Middle frontal gyrus (tissue), 1 donor: ENCODE measurements at regions not wholly inside any gene's neighbourhood (a gene's known extent, or its start where the extent isn't known, plus 50 kb on each side); places are given as distances from the start of the nearest gene placed in this dataset.

ENCODE experiments used
- DNase-seq: peaks from one replicate; pipeline ENCODE4 v3.0.0-alpha.2; 2015; ENCODE audit warnings: low spot score; ENCODE audit errors: extremely low spot score

DNA sequence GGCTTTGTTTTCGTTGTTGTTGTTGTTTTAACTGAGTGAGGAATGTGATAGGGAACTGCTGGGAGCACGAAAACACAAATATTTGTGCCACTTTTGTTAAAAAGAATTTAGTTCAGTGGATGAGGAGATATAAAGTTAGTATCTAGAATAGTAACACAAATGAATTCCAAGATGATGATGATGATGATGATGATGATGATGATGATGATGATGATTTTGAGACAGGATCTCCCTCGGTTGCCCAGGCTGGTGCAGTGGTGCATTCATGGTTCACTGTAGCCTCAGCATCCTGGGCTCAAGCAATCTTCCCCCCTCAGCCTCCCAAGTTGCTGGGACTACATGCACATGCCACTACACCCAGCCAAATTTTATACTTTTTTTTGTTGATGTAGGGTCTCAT lies 223.7 kb downstream of the DSEL start:
- no peak for DNase-seq

DNA sequence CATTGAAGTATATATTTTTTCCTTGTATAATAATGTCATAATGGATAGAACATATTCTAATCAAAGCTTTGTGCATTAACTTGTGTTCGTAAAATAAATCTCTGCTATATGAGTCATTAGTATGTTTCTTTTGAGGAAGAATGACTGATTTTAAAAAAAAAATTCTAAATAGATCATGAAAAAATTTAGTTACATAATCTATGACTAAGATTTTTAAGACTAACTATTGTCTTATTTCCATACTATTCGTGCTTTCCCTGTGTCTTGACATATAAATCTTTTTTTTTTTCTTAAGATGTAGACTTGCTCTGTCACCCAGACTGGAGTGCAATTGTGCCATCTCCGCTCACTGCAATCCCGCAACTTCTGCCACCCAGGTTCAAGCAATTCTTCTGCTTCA lies 226.1 kb downstream of the DSEL start:
- DNase-seq = no peak

DNA sequence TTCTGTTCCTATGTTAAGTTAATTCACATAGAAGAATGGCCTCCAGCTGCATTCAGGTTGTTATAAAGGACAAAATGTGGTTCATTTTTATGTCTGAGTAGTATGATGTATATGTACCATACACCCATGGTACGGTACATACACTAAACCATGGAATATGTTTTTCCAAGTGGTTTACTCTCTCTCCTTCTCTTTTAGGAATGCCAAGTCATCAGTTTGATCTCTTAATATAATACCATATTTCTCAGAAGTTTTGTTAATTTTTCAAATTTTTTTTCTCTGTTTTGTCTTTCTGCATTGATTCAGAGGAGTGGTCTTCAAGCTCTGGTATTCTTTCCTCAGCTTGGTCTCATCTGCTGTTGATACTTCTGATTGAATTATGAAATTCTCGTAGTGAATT lies 230.9 kb downstream of the DSEL start:
- DNase-seq = no peak

DNA sequence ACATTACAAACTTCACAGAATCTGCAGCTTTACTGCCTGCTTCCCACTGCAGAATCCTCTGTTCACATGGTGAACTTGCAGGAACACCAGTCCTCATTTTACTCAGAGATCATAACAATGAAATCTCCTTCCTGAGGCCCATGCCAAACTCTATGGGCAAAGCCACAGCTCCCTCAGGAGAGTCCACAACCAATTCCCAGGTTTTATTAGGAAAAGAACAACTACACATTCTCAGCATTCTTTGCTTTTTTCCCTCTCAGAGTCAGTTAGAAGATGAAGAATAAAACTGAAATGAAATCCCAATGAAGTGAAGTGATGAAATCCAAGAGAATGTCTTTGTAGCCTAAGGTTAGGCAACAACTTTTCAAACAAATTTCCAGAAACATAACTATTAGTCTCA lies 233.7 kb downstream of the DSEL start:
- DNase-seq = no peak

DNA sequence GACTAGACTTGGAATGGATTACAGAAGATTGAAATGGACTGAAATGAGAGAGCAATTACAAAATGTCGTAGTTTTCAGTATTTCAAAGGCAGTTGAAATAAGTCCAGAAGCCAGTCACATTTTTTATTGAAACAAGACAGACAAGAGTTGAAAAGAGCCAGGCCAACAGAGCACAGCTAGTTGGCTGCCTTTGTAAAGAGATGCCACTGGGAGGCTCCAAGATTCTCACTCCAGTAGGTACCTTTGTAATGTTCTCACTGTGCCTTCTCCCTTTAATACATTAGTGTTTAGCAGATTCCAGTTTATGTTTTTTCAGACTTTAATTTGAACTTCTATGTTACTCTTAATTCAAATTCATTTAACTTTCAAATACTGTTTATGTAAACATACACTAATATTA lies 234.8 kb downstream of the DSEL start:
- DNase-seq = no peak

DNA sequence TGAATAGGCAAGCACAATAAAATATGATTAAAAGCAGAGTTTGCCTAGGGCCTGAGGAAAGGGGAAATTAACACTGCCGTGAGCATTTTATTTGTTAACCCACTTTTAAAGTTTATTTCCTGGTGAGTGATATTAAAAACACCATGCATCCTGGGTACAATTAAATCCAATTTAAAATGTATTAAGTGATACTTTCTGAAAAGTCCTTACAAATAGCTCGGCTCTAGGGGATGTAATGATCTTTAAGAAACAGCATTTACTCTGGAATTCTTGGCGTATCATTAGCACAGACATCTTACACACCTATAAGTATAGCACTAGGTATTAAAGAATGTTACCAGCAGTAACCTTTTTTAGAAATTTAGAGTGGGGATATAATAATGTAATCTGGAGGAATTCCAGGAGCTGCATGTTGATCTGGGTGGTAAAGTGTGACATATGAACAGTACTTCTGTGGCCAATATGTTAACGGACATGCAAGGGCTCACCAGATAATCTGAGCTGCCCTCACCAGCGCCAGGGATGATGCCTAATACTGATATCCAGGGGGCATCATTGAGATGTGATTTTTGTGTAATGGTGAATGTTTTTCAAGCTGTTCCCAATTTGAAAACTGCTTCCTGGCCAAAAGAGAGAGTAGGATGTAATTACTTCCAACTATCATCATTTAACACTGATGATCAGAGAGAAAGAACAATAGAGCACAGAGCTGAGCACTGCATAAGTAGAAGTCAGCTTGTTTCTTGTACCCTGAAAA lies 235.9 kb downstream of the DSEL start:
- DNase-seq = no peak

DNA sequence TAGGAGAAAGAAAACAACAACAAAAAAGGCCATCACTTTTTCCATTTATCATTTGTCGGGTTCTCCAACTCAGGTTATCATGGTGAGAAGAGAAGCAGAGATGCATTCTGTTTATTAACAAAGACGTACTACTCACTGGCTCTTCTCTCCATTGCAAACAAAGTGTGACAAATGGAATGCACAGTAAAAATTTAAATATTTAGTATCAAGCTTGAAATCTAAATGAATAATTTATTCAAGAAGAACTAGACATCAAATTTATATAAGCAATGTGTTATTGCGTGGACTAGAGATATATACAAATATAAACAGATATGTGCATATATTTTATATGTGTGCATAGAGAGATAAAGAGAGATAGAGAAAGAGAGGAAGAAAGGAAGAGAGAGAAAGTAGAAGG lies 236.5 kb downstream of the DSEL start:
- no peak for DNase-seq

DNA sequence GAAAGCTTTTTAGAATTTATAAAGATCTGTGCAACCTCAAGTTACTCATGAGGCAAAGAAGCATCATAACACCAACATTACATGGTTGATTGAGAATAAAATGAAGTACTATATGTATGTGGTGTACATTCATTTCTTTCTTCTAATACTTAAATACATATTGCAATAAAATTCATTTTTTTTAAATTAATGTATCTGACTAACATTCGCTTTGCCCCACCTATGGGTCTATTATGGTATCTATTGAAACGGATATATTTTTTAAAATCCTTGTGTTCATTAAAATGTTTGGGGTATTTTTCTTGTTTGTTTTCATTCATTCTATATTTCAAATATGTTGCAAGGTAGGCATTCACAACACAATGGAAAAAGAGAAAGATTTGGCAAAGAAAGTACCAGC lies 237.5 kb downstream of the DSEL start:
- no peak for DNase-seq

DNA sequence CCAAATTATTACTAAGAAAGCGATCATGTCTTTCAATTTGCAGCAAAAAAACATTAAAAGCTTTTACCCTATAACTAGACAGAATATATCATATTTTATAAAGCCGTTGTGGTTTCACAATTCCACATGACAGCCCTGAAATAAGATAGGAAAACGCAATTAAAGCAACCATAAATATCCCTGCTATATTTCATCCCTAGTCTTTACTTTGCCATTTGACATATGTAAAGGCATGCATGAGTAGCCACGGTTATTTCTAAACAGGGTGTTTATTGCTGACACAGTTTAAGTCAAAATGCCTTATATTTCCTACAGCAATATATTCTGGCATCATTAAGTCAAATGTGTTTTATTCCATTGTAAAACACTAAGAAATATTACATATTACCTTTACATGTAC lies 239.9 kb downstream of the DSEL start:
- DNase-seq = no peak

DNA sequence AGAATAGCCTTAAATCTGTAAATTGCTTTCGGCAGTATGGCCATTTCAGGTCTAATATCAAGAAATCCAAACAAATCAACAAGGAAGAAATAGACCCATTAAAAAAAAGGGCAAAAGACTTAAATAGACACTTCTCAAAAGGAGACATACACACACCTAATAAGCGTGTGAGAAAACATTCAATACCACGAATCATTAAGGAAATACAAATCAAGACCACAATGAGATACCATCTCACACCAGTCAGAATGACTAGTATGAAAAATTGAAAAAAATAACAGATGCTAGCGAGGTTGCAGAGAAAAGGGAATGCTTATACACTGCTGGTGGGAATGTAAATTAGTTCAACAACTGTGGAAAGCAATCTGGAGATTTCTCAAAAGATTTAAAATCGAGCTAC lies 243.2 kb downstream of the DSEL start:
- DNase-seq = no peak

DNA sequence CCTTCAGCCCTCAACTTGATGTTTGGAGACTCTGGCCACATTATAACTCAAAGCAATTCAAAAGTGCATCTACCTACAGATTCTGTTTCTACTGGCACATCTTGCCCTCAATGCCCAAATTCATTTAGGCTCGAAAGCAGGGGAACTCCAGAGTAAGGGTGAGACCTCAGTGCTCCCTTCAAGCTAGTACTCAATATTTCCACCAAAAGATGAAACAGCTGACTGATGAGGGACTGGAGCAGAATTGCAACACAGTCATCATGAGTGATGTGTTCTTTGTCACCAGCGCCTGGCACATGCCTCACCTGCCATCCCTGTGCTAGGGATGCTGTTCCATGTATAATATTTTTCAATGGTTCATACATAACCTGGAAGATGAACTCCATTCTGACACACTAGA lies 247.3 kb downstream of the DSEL start:
- DNase-seq = no peak

DNA sequence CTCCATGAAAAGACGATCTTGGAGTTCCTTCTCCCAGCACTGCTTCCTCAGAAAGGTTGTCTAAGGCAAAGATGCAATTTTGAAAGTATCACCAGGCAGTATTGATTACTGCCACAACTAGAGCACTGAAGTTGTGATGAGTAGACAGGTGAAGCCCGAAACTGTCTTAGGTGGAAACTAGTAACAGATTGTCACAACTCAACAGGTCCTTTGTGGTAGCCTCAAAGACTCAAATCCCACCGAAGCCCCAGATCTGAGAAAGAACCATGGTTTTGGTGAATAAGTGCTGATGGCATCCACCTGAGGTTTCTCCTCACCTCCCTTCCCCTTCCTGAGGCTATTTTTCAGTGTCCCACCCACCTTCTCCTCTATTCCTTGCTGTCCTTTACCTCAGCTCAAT lies 248.0 kb downstream of the DSEL start:
- no peak for DNase-seq

DNA sequence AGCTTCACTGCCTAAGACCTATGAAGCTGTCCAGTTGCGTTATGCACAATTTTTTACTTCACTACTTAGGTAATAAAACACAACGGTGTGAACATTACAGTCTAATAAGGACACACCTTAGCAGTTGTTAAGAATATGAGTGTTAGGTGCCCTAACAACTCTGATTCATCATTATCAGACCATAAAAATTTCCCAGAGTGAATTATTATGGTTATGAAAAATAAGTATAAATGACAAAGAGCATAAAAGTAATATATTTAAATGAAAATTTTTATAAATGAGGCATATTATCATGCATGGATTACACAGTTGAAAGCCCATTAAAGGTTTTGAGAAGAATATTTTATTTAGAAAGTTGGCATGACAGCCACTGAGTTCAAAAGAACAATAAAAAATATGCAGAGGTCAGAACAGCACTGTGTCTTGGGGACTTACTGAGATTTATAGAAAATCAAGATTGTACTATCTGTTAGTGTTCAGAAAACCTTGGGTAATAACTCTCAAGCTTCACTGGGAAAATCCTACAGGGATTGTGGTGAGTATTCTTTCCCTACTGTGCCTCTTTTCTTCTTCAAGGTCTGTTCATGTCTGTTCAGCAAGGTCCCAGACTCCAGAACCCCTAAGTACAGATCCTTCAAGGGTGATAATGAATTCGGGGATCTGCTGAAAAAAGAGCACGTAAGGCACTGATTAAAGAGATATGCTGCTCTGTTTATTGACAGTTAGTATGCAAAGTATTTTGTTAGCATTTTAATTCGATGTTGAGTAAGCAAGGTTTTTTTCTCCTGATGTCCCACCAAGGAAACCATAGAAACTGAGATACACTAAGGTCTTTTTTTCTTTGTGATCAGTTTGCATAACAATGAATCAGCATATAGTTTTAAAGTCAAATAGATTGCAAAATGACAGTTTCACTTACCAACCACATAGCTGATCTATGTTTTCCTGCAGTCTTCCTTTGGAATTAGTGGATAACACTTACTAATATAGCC lies 250.0 kb downstream of the DSEL start:
- DNase-seq = no peak

DNA sequence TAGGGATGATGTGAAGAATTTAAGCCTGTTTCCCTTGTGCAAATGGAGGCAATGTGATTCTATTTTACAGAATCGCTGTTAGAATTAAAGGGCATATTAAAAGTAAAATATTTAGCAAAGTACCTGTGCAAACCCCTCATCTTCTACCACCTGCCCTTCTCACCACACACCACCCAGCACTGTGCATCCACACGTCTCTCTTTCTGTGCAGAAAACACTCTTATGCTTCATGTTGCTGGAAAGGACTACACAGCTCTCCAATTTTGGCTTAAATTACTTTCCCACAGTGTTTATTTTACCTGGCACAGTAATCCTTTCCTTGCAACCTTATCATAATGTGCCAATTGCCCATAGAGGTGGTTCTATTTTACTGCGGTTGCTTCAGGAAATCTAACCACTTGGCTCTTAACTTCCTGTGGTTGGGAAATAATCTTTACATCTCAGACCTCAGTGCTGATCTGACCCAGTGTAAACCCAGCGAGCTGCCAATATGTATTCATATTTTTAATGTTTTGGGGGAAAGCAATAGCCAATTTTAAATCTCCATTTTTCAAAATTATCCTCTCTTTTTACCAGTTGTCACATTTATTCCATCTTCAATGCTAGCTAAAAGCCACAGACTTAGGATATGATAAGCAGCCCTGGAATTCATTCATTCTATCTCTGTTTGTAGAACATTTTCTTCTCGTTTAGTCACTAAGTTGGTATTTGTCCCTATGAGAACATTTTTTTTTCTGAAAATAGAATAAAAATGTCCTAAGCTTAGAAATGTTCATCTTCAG lies 250.9 kb downstream of the DSEL start:
- DNase-seq = no peak

DNA sequence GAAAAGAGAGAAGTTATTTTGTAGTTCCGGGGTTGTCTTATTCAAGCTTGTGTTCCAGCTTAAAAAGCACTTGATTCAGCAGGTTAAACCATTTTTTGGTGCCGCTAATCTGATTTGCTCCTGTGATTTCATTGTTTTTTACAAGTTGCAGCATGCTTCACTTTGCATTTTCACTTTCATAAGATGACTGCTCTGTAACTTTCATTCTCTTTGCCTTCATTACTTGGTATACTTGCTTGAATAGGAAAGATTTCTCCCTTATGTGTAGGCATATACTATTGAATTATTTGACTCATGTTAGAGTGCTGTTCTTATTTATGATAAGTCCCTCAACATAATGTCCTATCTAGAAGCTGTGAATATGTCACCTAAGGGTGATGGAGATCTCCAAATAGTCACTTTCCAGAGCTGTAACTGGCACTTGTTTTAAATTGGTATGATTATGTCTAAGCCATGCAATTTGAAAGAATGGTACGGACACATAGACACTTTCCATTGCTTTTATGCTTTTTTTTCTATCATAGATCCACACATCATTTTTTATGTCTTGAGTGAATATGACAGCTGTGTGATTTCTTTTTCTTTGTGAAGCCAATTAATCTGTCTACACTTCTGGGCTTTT lies 254.5 kb downstream of the DSEL start:
- DNase-seq = no peak

DNA sequence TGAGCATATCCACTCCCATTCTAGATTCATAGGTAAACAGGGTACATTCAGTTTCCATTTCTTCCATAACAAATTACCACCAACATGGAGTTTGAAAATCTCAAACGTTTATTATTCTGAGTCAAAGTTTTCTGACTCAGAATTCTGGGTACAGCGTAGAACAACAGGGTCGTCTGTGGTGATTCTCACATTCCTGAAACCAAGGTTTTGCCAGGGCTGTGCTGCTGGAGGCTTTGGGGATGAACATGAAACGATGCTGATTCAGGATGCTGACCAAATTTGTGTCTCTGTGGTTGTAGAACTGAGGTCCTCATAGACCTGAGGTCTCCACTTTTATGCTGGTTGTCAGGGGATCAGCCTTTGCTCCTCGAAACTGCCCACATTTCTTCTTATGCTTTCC lies 255.7 kb downstream of the DSEL start:
- no peak for DNase-seq

DNA sequence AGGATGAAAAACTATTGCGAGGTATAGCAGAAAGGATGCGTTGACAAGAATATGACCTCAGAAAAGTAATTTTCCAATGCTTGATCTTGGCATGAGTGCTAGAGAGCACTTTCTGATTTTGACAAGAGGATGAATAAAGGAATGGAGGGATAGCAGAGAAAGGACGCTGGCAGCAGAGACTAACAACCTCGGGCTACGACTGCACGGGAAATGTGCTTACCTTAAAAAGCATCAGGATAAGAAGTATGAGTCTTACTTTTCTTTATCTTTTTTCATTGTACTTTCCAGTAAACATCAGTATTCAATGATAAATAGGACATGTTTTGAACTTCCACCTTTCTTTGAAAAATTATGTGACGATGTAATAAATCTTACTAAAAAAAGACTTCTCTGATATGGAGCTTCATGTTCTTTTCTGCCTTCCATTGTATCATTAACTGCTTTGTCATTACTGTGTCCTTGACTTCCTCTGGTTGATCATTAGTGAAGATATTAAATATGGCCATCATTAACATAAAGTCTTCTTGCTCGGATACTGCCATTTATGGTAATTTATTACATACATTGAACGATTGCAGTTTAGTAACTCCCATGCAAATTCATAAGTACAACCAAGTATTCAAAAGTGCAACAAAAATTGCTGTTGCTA lies 265.6 kb downstream of the DSEL start:
- no peak for DNase-seq

DNA sequence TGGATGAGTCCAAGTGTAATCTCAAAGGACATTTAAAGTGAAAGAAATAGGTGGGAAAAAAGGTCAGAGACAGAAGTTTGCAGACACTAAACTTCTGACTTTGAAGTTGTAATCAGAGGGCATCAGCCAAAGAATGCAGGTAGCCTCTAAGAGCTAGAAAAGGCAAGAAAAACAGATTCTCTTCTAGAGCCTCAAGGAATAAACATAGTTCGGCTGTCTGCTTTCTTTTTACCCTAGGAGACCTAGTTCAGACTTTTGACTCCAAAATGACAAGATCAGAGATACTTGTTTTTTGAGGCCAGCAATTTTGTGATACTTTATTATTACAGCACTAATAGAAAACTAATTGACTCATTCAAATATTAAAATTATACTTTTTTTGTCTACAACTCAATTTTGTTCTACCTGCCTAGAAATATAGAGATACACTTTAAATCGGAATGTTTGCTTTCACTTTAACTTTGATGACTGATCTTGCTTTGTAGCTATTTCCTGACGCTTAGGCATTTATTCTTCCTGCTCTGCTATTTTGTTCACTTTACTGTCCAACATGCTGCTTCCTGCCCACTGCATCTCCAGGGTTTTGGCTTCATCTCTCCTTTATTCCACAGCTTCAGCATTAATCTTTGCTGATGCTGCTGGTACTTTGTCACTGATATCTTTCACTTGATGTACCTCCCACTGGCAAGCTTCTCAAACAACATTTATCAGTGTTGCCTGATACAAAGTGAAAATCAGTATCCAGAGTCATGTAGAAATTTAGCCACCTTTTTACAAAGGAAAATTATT lies 272.5 kb downstream of the DSEL start:
- DNase-seq = no peak

DNA sequence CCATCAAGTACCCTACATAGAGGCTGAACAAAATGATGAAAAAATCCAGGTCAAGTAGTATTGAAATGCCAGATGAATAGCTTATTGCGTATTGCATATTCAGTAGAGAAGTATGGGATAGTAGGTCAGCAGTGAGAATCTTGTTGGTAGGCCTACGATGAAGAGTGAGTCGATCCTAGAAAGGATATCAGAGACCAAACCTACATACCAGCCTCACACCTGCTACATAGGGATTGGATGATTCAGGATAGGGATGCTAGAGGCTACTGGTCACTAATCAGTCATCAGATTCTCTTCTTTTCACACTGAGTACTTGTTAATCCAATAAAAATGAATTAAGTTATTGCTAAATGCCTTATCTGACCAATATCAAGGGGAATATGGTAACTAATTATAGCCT lies 274.5 kb downstream of the DSEL start:
- DNase-seq = no peak

DNA sequence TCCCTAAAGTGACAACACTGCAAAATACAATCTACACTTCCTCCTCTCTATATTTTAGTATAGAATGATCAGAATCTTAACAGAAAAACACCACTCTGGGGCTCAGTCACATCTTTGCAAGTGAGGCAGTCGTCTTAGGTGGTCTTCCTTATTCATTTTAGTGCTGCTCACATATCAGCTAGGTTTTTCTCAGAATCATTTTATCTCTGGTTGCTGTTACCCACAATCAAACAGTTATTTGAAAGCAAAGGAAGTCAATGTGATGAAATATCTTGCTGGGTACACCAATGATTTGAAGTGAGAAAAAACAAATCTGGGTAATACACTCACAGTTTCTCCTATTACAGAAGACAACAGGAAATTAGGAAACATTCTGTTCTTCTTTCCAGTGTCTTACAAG lies 275.2 kb downstream of the DSEL start:
- DNase-seq = no peak
